K562 (cell line): ENCODE measurements at regions not wholly inside any gene's neighbourhood (a gene's known extent, or its start where the extent isn't known, plus 50 kb on each side); places are given as distances from the start of the nearest gene placed in this dataset.

Source experiments
- ATAC-seq: fragments of 200-7000 bp; cut with Tn5 transposase; 3 replicates; pipeline ENCODE4 v1.9.1; 2020; ENCODE audit warnings: moderate library complexity
- BruUV-seq: library from RNA; stranded (reverse); fragments of 400-500 nt; replicated peaks from 2 replicates; lab custom pipeline; 2021; lab: Mats Ljungman, UMichigan
- CTCF ChIA-PET: fragments of 300-600 bp; formaldehyde crosslinking; extraction: SDS; loops from one replicate; lab custom pipeline; 2021; ENCODE audit warnings: low intra/inter-chr PET ratio; lab: Yijun Ruan, JAX
- POLR2A ChIA-PET: fragments of 300-600, 350-650 bp; sonication (Branson Sonifier 250); formaldehyde crosslinking; extraction: SDS; loops from one replicate; lab custom pipeline; 2021; ENCODE audit warnings: antibody characterized with exemption, inconsistent platforms; lab: Yijun Ruan, JAX
- DNase-seq, 4 experiments: peaks; one replicate each; pipeline versions ENCODE4 v3.0.0 to v3.0.0-alpha.2; 2011 to 2018; ENCODE audit warnings: low spot score in 3 of 4, mixed read lengths in 3 of 4; ENCODE audit errors: extremely low read depth in 1 of 4
- FAIRE-seq: peaks from 2 replicates; lab custom pipeline; 2011; peaks lifted over from hg19 to GRCh38; lab: Jason Lieb, UNC
- H2AFZ ChIP-seq: 2 replicates; pipeline ENCODE4 v1.6.0; 2011; ENCODE audit warnings: low read depth, low read length, control low read depth, inconsistent platforms
- H3K27ac ChIP-seq: fragments of 200-600 bp; 3 replicates; pipeline ENCODE4 v1.8.0; 2011; ENCODE audit warnings: low read depth, mild to moderate bottlenecking, control low read depth, inconsistent platforms, low read length, moderate library complexity, mixed read lengths; ENCODE audit errors: extremely low read depth
- H3K27me3 ChIP-seq, 2 experiments: fragments of 300-600 bp in 1 of 2; 2 replicates in 1 of 2; 3 replicates in 1 of 2; pipeline versions ENCODE4 v1.6.0 to v1.8.0; 2011; ENCODE audit warnings: inconsistent platforms in 2 of 2, low read length in 2 of 2, mild to moderate bottlenecking in 1 of 2, mixed read lengths in 1 of 2, moderate library complexity in 1 of 2; ENCODE audit not compliant: control insufficient read depth in 2 of 2, insufficient read depth in 2 of 2
- H3K36me3 ChIP-seq: fragments of 300-600 bp; 3 replicates; pipeline ENCODE4 v1.8.0; 2011; ENCODE audit warnings: mild to moderate bottlenecking, low read length, inconsistent platforms; ENCODE audit not compliant: control insufficient read depth, insufficient read depth
- H3K4me1 ChIP-seq, 2 experiments: fragments of 200-600 bp in 1 of 2; replicated peaks in 1 of 2; 2 replicates in 1 of 2; 3 replicates in 1 of 2; pipeline versions ENCODE4 v1.5.1 to v1.8.0; 2011; ENCODE audit warnings: inconsistent platforms in 2 of 2, low read length in 2 of 2, mild to moderate bottlenecking in 1 of 2, mixed read lengths in 1 of 2, moderate library complexity in 1 of 2; ENCODE audit not compliant: control insufficient read depth in 2 of 2, insufficient read depth in 2 of 2
- H3K4me2 ChIP-seq: 2 replicates; pipeline ENCODE4 v1.6.1; 2011; ENCODE audit warnings: low read length, control low read depth, inconsistent platforms, mixed read lengths; ENCODE audit not compliant: insufficient read depth
- H3K4me3 ChIP-seq: fragments of 200-600 bp; sonication (generic), shearing (Covaris generic); 2 replicates; pipeline ENCODE4 v1.5.1; 2016; ENCODE audit warnings: control low read depth, inconsistent platforms
- H3K79me2 ChIP-seq: fragments of 200-600 bp; 3 replicates; pipeline ENCODE4 v1.8.0; 2011; ENCODE audit warnings: low read length, inconsistent platforms; ENCODE audit not compliant: control insufficient read depth, insufficient read depth
- H3K9ac ChIP-seq, 2 experiments: 2 replicates each; pipeline versions ENCODE4 v1.6.0 to v1.6.1; 2011; ENCODE audit warnings: low read depth in 2 of 2, low read length in 2 of 2, control low read depth in 1 of 2, inconsistent platforms in 1 of 2, mild to moderate bottlenecking in 1 of 2, mixed read lengths in 1 of 2; ENCODE audit not compliant: insufficient read depth in 1 of 2
- H3K9me1 ChIP-seq: one replicate; pipeline ENCODE4 v1.6.0; 2011; ENCODE audit warnings: inconsistent platforms, mild to moderate bottlenecking, low read length, moderate library complexity; ENCODE audit not compliant: control insufficient read depth, insufficient read depth
- H3K9me3 ChIP-seq: replicated peaks from 2 replicates; pipeline ENCODE4 v1.5.1; 2011; ENCODE audit warnings: low read depth, low read length, inconsistent platforms; ENCODE audit not compliant: control insufficient read depth, insufficient read depth
- H4K20me1 ChIP-seq: replicated peaks from 2 replicates; pipeline ENCODE4 v1.6.1; 2011; ENCODE audit warnings: low read length, inconsistent platforms, mixed read lengths; ENCODE audit not compliant: control insufficient read depth, insufficient read depth
- CBFA2T3 ChIP-seq: fragments of 450-650 bp; IDR thresholded peaks from 2 replicates; pipeline ENCODE4 v1.6.1; 2017
- CHD1 ChIP-seq: fragments of 200-600 bp; sonication (generic); IDR thresholded peaks from one replicate; pipeline ENCODE4 v1.6.1; 2012; ENCODE audit warnings: mild to moderate bottlenecking, moderate library complexity, low read length, inconsistent platforms
- MBD2 ChIP-seq: sonication (generic); IDR thresholded peaks from 2 replicates; pipeline ENCODE4 v1.6.1; 2016; ENCODE audit warnings: low read depth, borderline replicate concordance
- MED1 ChIP-seq: sonication (generic); formaldehyde crosslinking; IDR thresholded peaks from 2 replicates; pipeline ENCODE4 v1.8.1; 2023; ENCODE audit warnings: missing genetic modification reagents, borderline replicate concordance
- TOE1 ChIP-seq, 2 experiments: fragments of 450-650 bp in 1 of 2; sonication (generic) in 1 of 2; formaldehyde crosslinking in 1 of 2; IDR thresholded peaks; 2 replicates each; pipeline versions ENCODE4 v1.7.1 to v1.8.0; 2016 to 2022; ENCODE audit warnings: borderline replicate concordance in 2 of 2, mild to moderate bottlenecking in 2 of 2, antibody characterized with exemption in 1 of 2, inconsistent platforms in 1 of 2, low read depth in 1 of 2, missing genetic modification reagents in 1 of 2, moderate library complexity in 1 of 2
- ZFP30 ChIP-seq: fragments of 250-450 bp; sonication (Bioruptor Pico); IDR thresholded peaks from 2 replicates; pipeline ENCODE4 v1.8.0; 2022; ENCODE audit warnings: moderate library complexity, mild to moderate bottlenecking, inconsistent platforms, borderline replicate concordance
- ZNF551 ChIP-seq: fragments of 250-450 bp; sonication (Bioruptor Pico); IDR thresholded peaks from 2 replicates; pipeline ENCODE4 v1.5.0; 2021; ENCODE audit warnings: mild to moderate bottlenecking, moderate library complexity
- ZNF586 ChIP-seq: fragments of 450-650 bp; formaldehyde crosslinking; conservative IDR thresholded peaks from 2 replicates; pipeline ENCODE4 v1.4.0; 2020; ENCODE audit warnings: mild to moderate bottlenecking, moderate library complexity
- ZZZ3 ChIP-seq: fragments of 450-650 bp; IDR thresholded peaks from 2 replicates; pipeline ENCODE4 v1.6.1; 2016; ENCODE audit warnings: antibody characterized with exemption, mild to moderate bottlenecking, moderate library complexity
- WGBS: fragments of 100-300 bp; shearing (Covaris generic); methylation state at CpG from one replicate; pipeline ENCODE4 v1.1.6; 2016; ENCODE audit warnings: low coverage, mixed read lengths; ENCODE audit not compliant: insufficient coverage; ENCODE audit errors: missing lambda C conversion rate; 5-methylcytosine and 5-hydroxymethylcytosine counted together
- in situ Hi-C: fragments of 300-500 bp; cut with MboI; formaldehyde crosslinking; loops from 4 replicates; pipeline ENCODE4 v1.15.0; 2018; ENCODE audit warnings: inconsistent platforms, mixed read lengths
- intact Hi-C: fragments of 100-400 bp; cut with micrococcal nuclease; formaldehyde crosslinking; loops from 2 replicates; pipeline ENCODE4 v1.14.2; 2022

GRCh38 chr4:125641611-125642010, 326.9 kb downstream of the FAT4 start:
- intact Hi-C loops = no loop called here
- in situ Hi-C loops = no loop called here
- DNase-seq = no peak
- Histone ChIP-seq H3K9ac (no peak overlapping the region), H3K36me3 (no peaks in the 10 kb centered on the region), H3K4me3 (no peak overlapping the region), H3K27ac (no peak overlapping the region), H3K79me2 (no peaks in the 10 kb centered on the region), H3K27me3 (no peaks in the 10 kb centered on the region), H2AFZ (no peak overlapping the region), H3K4me1 (no peaks in the 10 kb centered on the region), H3K9me3 (no peaks in the 10 kb centered on the region), H3K4me2 (no peak overlapping the region), H3K9me1 (no peaks in the 10 kb centered on the region)
- ChIA-PET CTCF (no interaction called here), POLR2A (no interaction called here)
- no TSS peak for BruUV-seq
- ATAC-seq = no peak
- WGBS = 0% methylated on average over 1 of the region's 1 CpG
- no peak for FAIRE-seq
- TF ChIP-seq ZNF551 (no peak), ZZZ3 (no peak), ZFP30 (no peak), CHD1 (no peak), ZNF586 (no peak), MBD2 (no peak), MED1 (CRISPR knock-in tag) (no peak), CBFA2T3 (no peak)
- TF ChIP-seq, all 486 proteins: peak for 0
- H4K20me1 ChIP-seq = no peaks in the 10 kb centered on the region

DNA sequence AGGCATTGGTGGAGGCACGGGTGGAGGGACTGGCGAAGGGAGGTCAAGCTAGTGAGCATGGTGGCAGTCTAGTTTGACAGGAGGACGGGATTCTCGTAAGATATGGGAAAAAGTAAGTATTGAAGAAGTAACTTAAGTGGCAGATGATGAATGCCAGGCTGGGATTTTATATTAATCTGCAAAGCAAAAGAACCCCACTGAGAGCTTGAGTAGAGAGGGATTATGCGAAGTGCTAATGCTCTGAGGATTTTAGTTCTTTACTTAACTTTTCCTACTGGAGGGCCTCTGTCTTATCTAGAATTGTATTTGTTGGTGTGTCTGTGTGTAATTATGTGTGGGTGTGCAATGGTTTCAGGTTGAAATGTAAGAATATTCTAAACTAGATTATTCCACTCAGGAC, 327.9 kb downstream of the FAT4 start:
- Histone ChIP-seq H3K4me1 (no peaks in the 10 kb centered on the region), H3K4me2 (no peak overlapping the region), H3K9me1 (no peaks in the 10 kb centered on the region), H3K79me2 (no peaks in the 10 kb centered on the region), H2AFZ (no peak overlapping the region), H3K4me3 (no peak overlapping the region), H3K27ac (no peak overlapping the region), H3K36me3 (no peaks in the 10 kb centered on the region), H3K9me3 (no peaks in the 10 kb centered on the region), H3K9ac (no peak overlapping the region), H3K27me3 (no peaks in the 10 kb centered on the region), H4K20me1 (no peaks in the 10 kb centered on the region)
- DNase-seq (no peak), FAIRE-seq (no peak), ATAC-seq (no peak)
- ChIA-PET POLR2A (no interaction called here), CTCF (no interaction called here)
- intact Hi-C loops (no loop called here), in situ Hi-C loops (no loop called here)
- BruUV-seq = no TSS peak
- 2% methylated on average over 5 of the region's 5 CpGs for WGBS
- TF ChIP-seq TOE1 (IDR thresholded peaks at IDR 0.05; ENCODE audit: borderline replicate concordance) (no peak), TOE1 (CRISPR knock-in tag; IDR thresholded peaks at IDR 0.05; ENCODE audit: borderline replicate concordance, low read depth) (no peak)
